ENCODE measurements at regions not wholly inside any gene's neighbourhood (a gene's known extent, or its start where the extent isn't known, plus 50 kb on each side); places are given as distances from the start of the nearest gene placed in this dataset.

DNA sequence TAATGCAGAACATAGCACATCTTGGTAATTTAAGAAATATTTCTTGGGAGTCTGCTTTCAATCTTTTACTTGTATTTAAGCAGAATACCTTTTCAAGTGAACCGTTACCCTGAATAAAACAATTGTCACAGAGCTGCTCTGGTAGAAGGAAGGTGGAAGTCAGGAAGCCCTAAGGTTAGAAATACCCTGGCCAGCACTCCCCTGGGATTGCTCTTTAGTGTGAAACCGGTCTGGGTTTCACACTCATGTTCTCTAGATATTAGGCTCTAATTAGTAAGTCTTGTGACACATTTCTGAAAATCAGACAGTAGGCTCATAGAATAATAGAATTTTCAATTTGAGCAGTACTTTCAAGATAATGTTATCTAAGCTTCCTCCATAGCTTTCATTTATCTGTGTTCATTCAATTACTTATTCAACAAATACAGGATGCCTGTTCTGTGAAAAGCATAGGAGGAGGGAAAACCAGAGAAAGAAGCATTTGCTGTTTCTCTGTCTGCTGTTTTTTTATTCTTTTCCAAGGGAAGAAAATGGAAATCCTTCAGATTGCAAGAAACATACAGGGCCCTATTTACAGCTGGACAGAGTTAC is 825.5 kb downstream of the TLR4 start:
- DNase-seq, result no peak

DNA sequence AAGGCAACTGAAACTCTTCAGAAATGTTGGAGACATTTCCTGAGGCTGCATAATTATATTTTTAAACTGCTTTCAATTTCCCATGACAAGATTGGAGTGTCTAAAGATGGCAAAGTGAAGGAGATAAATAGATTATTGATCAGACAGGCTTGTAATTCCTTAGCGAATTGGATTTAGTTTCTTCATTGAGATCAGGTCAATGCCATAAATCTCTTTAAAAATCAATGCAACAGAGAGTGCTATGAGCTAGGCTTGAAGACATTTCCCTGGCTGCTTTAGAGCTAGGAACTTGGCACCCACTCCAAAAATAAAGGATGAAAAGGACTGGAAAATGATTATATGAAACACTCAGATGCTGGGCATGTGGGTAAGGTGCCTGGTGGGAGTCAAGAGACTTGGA is 828.4 kb downstream of the TLR4 start:
- DNase-seq, result no peak

DNA sequence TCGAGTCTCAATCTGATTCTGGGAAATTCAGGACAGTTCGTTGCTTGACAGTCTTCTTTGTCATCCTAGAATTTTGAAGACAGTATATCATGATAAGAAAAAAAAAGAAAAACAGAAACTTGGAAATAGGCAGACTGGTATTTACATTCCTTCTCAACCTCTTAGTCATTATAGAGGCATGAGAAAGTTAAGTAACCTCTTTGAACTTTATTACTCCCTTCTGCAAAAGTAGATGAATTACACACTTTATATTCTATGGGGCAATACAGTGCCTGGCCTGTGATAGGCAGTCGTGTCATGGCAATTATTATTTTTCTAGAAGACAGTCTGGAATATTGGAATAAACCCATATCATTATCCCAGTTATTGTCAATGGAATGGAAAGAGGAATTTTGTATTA is 828.9 kb downstream of the TLR4 start:
- no peak for DNase-seq

DNA sequence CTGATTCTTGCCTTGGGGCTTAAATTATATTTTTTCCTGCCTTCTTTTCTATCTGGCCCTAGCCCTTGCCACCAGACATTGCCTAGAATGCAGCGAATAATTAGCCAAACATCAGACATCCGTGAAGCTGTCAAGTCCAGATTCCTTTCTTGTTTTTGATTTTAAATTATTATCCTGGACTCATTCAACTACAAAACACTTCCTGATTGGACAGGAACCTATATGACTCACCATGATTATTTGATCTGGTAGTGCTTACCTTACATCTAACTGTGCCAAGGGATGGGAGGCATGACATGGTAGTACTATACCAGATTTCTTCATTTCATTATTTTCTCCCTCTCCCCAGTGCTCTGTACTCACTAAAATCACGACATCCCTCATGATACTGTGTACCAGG is 829.6 kb downstream of the TLR4 start:
- no peak for DNase-seq

DNA sequence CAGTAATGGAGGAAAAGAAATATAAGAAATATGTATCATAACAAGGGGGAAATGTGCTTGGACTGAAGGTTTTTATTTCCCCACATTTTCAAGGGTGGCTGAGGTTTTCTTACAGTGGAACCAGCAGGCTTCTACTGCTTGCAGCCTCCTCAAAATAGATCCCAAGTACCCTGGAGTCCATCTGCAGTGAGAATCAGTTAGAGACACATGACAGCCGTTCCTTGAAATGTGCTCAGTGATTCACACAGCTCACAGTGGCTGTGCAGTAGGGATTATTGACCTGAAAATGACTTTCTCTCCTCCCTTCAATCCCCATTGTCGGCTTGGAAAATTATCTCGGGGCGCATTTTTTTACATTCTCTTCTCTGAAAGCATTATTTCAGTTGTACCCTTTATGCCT is 832.0 kb downstream of the TLR4 start:
- no peak for DNase-seq

DNA sequence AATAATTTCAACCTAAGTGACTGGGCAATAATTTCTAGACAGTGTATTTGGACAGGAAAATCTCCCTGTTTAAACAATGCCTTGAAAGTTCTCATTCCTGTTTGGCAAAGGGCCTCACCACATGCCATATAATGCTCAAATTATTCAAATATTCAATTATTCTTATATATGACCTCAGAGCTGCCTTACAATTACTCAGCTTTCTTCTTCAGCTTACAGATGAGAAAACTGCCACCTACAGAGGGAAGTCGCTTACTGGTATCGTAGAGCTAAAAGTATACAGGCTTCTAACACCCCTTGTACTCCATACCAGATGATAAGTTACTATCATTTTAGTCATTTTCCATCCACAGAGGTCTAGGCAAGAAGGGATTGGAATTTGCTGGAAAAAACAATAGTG is 830.3 kb downstream of the BRINP1 start:
- DNase-seq, result no peak

DNA sequence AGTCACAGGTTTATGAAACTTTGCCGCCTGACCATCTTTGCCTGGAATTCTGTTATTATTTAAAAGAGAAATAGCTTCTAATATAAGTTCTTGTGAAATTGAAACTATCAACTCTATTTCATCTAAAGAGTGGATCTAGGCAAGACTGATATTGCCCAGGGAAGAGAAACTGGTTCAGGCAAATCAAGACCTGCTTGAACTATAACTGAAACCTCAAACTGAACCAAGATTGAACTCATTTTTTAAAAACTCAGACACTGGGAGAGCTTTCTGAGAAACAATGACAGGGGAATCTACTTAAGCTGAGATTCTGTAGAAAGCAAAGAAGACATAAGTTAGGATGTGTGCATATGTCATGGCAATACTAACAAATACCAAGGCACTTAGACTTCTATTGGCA is 815.8 kb downstream of the BRINP1 start:
- DNase-seq, result no peak

DNA sequence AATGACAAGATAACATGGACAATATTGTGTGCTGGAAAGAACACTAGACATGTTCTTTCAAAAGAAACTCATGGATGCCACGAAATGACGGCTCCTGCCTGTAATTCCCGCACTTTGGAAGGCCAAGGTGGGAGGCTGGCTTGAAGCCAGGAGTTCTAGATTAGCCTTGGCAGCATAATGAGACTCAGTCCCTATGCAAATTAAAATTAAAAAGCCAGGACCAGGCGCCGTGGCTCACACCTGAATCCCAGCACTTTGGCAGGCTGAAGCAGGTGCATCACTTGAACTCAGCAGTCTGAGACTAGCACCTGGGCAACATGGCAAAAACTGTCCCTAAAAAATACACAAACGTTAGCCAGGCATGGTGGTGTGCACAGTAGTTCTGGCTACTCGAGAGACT is 814.2 kb downstream of the BRINP1 start:
- DNase-seq, result no peak

DNA sequence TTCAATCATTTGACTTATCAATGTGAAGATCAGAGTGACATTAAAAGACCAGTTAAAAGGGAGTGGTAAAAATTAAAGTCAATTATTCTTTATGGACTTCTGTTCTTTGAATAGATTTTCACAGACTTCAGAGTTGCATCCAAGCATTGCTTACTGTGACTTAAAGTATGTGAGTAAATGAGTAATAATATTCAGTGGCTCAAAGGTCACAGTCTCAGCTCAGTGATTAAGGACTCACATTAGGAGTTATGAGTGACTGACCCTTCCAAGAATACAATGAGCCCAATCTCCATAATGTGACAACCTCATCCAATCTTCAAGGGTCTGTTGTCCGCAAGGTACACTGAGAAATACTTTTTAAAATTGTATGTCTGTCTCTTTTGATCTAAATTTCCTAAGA is 811.2 kb downstream of the BRINP1 start:
- no peak for DNase-seq

DNA sequence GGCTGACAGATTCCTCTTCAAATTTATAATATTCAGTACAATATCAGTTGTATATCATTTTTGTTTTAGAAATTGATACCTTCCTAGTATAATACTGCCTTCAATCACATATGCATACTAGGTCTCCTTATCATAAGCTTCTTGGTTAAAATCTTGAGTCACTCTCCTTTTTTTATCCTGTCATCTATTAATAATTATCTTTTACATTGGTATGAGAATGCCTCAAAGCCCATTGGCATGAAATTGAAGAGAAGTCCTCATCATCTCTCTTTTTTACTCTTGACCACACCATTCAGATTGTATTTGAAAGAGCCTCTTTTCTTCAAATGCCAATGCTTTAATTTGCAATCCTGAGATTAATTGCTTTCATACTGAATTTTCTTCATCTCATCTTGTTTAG is 810.3 kb downstream of the BRINP1 start:
- no peak for DNase-seq

DNA sequence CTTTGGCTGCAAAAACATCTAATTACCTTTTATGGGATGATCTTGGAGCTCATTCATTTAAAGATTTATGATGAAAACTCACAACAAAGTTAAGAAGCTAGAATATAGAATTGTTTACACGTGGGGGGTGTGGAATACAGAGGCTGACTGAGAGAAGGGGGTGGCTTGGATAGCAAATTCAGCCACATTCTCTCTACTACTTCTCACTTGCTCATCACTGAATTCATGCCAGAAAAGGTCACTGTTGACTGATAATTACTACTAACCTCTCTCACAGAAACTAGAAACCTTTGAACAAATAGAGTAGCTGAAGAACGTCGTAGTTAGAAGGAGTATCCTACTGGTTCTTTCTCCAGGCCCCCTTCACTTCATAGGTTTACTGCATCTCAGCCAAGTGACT is 808.2 kb downstream of the BRINP1 start:
- no peak for DNase-seq

DNA sequence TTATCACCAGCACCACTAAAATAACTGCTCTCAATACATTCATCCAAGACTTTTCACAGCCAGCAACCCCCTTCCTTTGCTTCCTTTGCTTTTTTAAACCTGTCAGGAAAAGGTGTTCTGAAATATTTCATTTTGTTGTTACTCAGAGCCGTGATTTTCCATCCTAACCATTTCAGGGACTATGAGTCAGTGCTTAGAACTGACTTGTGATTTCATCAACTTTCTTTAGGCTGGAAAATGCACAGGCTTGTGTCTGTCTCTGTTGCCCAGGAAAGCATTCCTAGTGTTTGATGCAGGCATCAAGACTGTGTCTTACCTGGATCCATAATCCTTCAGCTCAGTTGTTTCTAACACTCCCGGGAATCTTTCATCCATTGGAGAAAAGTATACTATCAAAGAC is 805.6 kb downstream of the BRINP1 start:
- DNase-seq, result no peak

DNA sequence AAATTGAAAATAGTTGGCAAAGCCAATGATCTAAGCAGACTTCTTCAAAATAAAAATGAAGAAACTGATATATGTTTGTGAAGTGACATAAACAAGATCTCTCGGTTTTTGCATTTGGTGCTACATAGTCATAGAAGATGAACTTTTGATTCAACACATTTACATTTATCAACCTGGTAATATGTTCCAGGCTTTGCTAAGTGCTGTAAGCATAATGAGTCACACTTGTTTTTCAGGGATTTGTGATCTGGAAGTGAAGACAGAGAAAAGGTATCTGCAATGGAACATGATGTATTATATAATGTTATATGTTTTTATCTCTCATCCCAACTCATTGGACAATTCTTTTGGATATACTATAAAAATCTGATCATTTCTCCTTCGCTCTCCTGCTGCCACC is 801.4 kb downstream of the BRINP1 start:
- no peak for DNase-seq

DNA sequence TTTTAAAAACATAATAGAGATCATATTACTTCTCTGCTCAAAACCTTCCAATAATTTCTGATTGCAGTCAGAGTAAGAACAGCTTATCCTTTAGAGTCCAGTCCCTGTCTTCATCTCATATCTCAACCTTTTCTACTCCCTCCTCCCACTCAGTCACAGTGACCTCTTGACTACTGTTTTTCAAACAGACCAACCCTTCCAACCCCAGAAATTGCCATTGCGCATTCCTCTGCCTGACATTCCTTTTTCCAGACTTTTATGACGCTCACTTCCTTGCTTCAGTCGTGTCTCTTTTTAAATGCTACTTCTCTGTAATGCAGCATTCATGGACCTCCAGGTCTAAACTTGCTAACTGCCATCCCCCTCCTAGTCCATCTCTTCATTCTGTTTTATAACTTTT is 800.5 kb downstream of the BRINP1 start:
- DNase-seq, result no peak

DNA sequence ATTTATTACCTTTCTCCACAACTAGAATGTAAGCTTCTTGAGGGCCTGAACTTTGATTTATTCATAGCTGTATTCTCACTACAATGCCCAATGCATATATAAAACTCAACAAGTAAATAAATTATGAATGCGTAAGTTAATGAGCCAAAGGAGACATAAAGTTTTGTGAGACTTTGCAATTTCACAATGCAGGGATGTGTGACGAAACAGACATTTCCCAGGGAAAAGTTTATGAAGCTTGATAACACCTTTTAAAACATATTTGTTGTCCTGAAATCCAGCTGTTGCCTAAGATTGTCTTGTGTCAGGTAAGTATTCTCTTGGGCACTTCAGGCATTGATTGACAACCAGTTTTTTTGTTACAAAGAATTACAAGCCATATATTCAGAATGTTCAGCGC is 800.1 kb downstream of the BRINP1 start:
- DNase-seq, result no peak

DNA sequence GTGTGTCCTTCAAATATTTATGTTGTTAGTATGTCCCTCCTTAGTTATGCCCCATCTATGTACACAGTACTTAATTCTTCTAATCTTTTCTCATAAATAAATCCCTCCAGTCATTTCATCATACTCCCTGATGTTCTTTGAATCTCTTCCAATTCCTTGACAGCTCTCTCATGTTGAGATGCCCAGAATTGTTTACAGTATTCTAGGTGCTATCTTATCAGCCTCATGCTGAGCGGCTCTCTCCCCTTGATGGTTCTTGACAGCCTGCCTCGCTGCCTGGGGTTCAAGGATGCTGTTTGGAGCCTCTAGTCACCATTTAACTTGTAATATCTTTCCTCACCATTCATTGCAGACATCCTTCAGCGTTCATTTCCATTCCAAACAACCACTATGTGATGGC is 799.2 kb downstream of the BRINP1 start:
- DNase-seq, result no peak

DNA sequence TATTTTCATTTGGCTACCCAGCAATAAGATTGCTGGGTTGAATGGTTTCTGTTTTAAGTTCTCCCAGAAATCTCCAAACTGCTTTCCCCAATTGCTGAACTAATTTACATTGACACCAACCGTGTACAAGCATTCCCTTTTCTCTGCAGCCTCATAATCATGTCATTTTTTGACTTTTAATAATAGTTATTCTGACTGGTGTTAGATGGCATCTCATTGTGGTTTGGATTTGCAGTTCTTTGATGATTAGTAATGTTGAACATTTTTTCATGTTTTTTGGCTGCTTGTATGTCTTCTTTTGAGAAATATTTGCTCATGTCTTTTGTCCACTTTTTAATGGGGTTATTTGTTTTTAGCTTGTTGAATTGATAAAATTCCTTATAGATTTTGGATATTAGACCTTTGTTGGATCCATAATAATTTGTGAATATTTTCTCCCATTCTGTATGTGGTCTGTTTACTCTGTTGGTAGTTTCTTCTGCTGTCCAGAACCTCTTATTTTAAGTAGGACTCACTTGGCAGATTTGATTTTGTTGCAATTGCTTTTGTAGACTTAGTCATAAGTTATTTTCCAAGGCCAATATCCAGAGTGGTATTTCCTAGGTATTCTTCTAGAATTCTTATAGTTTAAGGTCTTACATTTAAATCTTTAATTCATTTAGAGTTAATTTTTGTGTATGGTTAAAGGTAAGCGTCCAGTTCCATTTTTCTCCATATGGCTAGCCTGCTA is 793.7 kb downstream of the BRINP1 start:
- no peak for DNase-seq

DNA sequence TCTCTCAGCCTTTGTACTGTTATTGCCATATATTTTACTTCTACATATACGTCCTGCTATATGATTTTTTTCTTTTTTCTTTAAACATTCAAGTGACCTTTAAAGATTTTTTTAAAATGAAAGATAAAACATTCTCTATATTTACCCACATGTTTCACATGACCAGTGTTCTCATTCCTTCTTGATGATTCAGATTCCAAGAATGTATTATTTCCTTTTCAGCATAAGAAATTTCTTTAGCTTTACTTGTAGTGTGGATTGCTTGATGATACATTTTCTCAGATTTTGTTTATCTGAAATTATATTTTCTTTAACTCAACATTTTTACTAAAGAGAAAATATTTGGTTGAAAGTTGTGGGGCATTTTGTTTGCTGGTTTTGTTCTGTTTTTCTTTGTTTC is 792.1 kb downstream of the BRINP1 start:
- no peak for DNase-seq

DNA sequence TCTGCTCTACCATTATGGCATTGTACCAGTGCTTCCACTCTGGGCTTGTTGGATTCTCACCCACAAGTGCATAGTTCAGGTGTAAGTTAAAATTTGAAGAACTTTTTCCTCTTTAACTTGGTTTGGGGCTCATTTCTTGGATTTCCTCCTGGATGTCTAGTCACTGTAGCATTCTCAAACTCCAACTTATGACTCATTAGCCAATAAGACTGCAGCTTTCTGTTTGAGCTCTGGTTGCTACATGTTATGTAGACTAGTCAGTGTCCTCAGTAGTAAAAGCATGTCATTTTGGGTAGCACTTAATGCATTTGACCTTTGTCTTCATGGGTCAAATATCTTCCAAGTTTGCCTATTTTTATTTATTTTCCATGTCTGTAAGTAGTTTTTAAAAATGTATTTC is 790.8 kb downstream of the BRINP1 start:
- no peak for DNase-seq

DNA sequence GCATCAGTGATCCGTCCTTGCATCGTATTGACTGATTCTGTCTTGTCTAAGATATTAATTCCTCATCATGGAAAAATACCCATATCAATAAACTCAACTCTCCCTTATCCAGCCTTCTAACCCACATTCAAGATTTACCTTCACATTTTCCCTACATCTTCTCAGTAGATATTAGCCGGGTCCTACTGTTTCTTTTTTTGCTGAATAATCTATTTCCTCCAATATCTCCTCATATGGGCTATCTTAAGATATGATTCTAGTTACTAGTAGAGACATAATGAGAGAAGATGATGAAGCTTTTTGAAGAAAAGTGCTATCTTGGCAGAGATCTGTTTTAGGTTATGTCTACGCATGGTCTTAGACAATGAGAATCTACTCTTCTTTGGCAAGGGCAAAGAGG is 785.8 kb downstream of the BRINP1 start:
- DNase-seq, result no peak

DNA sequence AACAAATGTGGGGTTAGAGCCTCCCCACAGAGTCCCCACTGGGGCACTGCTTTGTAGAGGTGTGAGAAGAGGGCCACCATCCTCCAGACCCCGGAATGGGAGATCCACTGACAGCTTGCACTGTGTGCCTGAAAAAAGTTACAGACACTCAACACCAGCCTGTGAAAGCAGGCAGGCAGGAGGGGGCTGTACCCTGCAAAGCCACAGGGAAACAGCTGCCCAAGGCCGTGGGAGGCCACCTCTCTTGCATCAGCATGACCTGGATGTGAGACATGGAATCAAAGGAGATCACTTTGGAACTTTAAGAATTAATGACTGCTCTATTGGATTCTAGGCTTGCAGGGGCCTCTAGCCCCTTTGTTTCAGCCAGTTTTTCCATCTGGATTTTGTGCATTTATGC is 782.3 kb downstream of the BRINP1 start:
- DNase-seq, result no peak

DNA sequence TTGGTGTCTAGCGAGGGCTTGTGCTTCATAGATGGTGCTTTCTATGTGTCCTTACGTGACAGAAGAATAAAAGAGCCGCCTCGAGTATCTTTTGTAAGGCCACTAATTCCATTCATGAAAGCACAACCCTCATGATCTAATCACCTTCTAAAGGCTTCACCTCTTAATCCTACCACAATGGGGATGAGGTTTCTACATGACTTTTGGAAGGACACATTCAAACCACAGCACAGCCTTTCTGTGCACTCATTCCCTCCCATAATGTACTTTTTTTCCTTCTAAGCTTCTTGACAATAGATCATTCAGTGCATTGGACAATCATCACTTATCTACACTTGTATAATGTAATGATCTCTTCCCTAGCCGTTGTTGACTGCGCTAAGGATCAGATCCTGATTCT is 774.8 kb downstream of the BRINP1 start:
- DNase-seq, result no peak

DNA sequence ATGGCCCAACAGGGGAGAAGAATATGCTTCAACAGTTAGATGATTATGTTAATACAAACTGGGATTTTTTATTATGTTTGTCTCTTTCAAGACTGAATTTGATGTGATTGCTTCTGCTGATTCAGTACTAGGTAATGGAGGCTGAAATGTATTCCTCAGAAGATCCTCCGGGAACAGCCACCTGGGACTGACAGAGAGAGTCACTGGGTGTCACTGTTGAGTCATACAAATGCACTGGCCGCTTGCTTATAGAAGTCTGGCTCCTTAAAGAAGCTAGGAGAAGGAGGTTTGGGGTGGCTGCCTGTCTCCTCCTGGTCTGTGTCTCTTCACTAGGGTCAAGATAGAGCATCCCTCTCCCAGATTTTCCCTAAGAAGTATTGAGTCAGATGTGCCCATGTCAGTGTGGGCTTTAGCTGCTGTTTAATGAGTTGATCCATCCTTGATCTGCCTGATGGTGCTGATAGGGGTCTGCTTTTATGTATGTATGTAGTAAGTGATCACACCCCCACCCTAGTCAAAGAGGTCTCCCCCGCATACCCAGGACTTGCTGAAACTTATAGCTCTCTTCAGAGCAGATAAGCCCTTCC is 773.4 kb downstream of the BRINP1 start:
- no peak for DNase-seq

DNA sequence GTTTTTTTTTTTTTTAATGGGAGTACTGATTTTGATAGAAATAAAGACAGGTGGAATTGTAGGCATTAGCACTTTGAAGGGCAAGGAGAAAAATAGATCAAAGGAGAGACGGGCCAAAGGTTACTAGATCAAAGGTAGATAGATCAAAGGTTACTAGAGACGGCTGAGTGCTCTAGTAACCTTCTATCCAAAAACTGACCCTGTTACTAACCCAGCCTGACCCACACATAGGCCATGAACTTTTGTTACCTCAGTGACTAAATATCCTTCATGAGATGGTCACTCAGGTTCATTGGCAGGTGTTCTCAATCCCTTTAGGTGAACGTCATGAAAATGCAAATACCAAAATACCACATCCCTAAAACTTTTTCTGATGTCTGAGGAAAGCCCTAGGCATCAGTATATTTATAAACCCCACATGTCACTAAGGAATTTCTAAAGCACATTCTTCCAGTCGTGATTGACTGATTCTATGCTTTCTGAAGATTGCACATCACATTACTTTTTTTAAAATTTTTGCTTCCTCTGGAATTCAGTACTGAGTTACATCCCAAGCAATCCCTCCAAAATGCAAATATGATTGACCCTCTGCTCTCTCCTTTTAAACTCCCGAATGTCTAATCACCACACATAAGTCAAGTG is 772.7 kb downstream of the BRINP1 start:
- no peak for DNase-seq
